H7 (cell line): ENCODE measurements at regions not wholly inside any gene's neighbourhood (a gene's known extent, or its start where the extent isn't known, plus 50 kb on each side); places are given as distances from the start of the nearest gene placed in this dataset.

ENCODE experiments used
- DNase-seq: peaks from one replicate; pipeline ENCODE4 v3.0.0; 2012
- H3K27me3 ChIP-seq: 2 replicates; pipeline ENCODE4 v1.6.0; 2011; ENCODE audit warnings: mild to moderate bottlenecking, low read length; ENCODE audit not compliant: control insufficient read depth, insufficient read depth
- H3K36me3 ChIP-seq: replicated peaks from 2 replicates; pipeline ENCODE4 v1.5.1; 2011; ENCODE audit warnings: low read length; ENCODE audit not compliant: control insufficient read depth, insufficient read depth
- H3K4me3 ChIP-seq: 2 replicates; pipeline ENCODE4 v1.5.1; 2011; ENCODE audit warnings: low read depth, mild to moderate bottlenecking, control low read depth, low read length, moderate library complexity; ENCODE audit not compliant: insufficient read depth

DNA sequence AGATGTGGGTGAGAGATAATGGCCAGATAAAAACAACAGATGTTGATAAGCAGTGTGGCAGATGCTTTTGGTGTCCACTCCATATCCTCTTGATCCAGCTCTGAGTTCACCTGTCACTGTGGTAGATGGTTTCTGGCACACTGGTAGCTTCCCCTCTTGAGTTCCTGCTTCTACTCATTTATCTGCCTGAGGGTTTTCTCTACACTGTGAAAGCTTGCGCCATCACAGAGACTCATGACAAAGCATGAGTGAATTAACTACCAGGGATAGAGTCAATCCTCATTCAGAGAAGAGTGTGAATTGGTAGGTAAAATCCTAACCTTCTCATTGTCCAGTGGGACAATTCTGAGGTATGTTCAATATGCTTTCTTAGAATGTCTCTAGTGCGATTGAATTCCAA is 50.0 kb upstream of the ARHGEF26 start:
- no peak overlapping the region for H3K4me3 ChIP-seq

More for the DNA sequence above, 50.0 kb upstream of the ARHGEF26 start:
- Histone ChIP-seq H3K27me3 (no peaks in the 10 kb centered on the region), H3K36me3 (no peaks in the 10 kb centered on the region)
- no peak for DNase-seq
